AG09309 (cell line): ENCODE measurements at regions not wholly inside any gene's neighbourhood (a gene's known extent, or its start where the extent isn't known, plus 50 kb on each side); places are given as distances from the start of the nearest gene placed in this dataset.

Experiments used
- DNase-seq: peaks from one replicate; pipeline ENCODE4 v3.0.0-alpha.2; 2010; ENCODE audit warnings: low read depth
- H3K4me3 ChIP-seq: 2 replicates; pipeline ENCODE4 v1.5.1; 2011; ENCODE audit warnings: mild to moderate bottlenecking, low read depth, low read length, moderate library complexity; ENCODE audit not compliant: control insufficient read depth
- CTCF ChIP-seq: IDR thresholded peaks from 2 replicates; pipeline ENCODE4 v1.5.1; 2011; ENCODE audit warnings: mild to moderate bottlenecking, low read depth, low read length, inconsistent platforms; ENCODE audit not compliant: insufficient read depth, control insufficient read depth; ENCODE audit errors: missing control alignments

- TF ChIP-seq CTCF = no peak
- DNase-seq = no peak
- H3K4me3 ChIP-seq = no peak overlapping the region
These were observed 74.7 kb upstream of the WNT11 start for GRCh38 chr11:76280882-76281557.

- DNase-seq = no peak
- no peak overlapping the region for H3K4me3 ChIP-seq
- TF ChIP-seq CTCF = no peak
These were observed 74.0 kb upstream of the WNT11 start for GRCh38 chr11:76280151-76280881.

GRCh38 chr11:76279646-76280045, 73.3 kb upstream of the WNT11 start:
- DNase-seq = no peak

GRCh38 chr11:76279038-76279437, 72.7 kb upstream of the WNT11 start:
- no peak for TF ChIP-seq CTCF
- H3K4me3 ChIP-seq = no peak overlapping the region
- DNase-seq = no peak

More at GRCh38 chr11:76279646-76280045, 73.3 kb upstream of the WNT11 start:
- no peak for TF ChIP-seq CTCF
- H3K4me3 ChIP-seq = no peak overlapping the region

GRCh38 chr11:76278526-76278925, 72.2 kb upstream of the WNT11 start:
- TF ChIP-seq CTCF = no peak
- DNase-seq = no peak
- no peak overlapping the region for H3K4me3 ChIP-seq

DNA sequence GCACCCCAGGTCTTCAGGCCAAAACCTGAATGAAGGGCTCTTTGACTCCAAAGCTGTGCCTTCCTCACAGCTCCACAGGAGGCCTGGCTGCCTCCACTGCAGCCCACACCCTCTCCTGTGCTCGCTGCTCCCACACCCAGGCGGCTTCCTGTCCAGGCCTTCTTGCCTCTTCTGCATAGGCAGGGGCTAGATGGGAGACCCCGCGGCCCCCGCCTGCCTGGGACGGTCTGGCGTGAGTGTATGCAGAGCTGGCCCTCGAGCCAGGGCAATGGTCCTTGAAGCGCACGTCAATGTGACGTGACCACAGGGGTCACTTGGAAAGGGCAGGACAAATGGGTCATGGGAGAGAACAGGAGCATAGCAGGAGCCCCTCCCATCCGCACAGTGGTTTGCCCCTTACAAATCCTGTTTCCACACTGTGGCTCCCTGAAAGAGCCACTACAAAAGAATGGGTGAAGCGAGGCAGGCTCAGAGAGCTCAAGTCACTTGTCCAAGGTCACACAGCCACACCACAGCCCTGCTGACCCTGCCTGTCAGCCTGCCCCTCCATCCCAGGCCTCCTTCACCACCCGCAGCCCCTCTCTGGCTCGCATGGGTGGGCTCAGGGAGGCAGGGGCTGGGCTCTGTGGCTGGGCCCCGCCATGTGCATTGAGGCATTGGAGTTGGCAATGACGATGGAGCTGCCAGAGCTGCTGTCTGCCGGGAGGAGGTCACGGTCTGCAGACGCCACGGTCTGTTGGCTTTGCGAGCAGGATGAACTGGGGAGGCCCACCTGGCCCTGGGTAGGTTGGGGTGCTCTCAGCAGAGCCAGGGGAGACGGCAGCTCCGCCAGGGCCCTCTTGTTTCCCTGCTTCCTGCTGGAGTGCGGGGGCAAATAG, 71.2 kb upstream of the WNT11 start:
- no peak for DNase-seq
- H3K4me3 ChIP-seq = no peak overlapping the region
- no peak for TF ChIP-seq CTCF
